ENCODE measurements at regions not wholly inside any gene's neighbourhood (a gene's known extent, or its start where the extent isn't known, plus 50 kb on each side); places are given as distances from the start of the nearest gene placed in this dataset.

- no peak for TF ChIP-seq CTCF (conservative IDR thresholded peaks at IDR 0.05; ENCODE audit: low read length)
- H3K4me3 ChIP-seq (ENCODE audit: low read length), result no peak overlapping the region
- DNase-seq (ENCODE audit: low read depth), result no peak
Measured at GRCh38 chr15:77719450-77719849, 86.7 kb upstream of the LINGO1 start.

- DNase-seq (ENCODE audit: low read depth), result no peak
- TF ChIP-seq CTCF (conservative IDR thresholded peaks at IDR 0.05; ENCODE audit: low read length), result no peak
- H3K4me3 ChIP-seq (ENCODE audit: low read length), result no peak overlapping the region
Measured at GRCh38 chr15:77717333-77717990, 84.8 kb upstream of the LINGO1 start.

GRCh38 chr15:77716632-77717332 is 84.1 kb upstream of the LINGO1 start:
- H3K4me3 ChIP-seq (ENCODE audit: low read length), result no peak overlapping the region
- TF ChIP-seq CTCF (conservative IDR thresholded peaks at IDR 0.05; ENCODE audit: low read length), result no peak
- no peak for DNase-seq (ENCODE audit: low read depth)

- DNase-seq (ENCODE audit: low read depth), result no peak
- TF ChIP-seq CTCF (conservative IDR thresholded peaks at IDR 0.05; ENCODE audit: low read length), result no peak
- no peak overlapping the region for H3K4me3 ChIP-seq (ENCODE audit: low read length)
Measured at GRCh38 chr15:77715860-77716259, 83.1 kb upstream of the LINGO1 start.

GRCh38 chr15:77715051-77715450 is 82.3 kb upstream of the LINGO1 start:
- no peak for DNase-seq (ENCODE audit: low read depth)
- H3K4me3 ChIP-seq (ENCODE audit: low read length), result no peak overlapping the region
- no peak for TF ChIP-seq CTCF (conservative IDR thresholded peaks at IDR 0.05; ENCODE audit: low read length)

GRCh38 chr15:77714555-77714954 is 81.8 kb upstream of the LINGO1 start:
- no peak overlapping the region for H3K4me3 ChIP-seq (ENCODE audit: low read length)
- no peak for DNase-seq (ENCODE audit: low read depth)
- no peak for TF ChIP-seq CTCF (conservative IDR thresholded peaks at IDR 0.05; ENCODE audit: low read length)

- no peak overlapping the region for H3K4me3 ChIP-seq (ENCODE audit: low read length)
- no peak for TF ChIP-seq CTCF (conservative IDR thresholded peaks at IDR 0.05; ENCODE audit: low read length)
- no peak for DNase-seq (ENCODE audit: low read depth)
Measured at GRCh38 chr15:77714023-77714422, 81.3 kb upstream of the LINGO1 start.
